Prostate gland (tissue), 2 donors: ENCODE measurements at regions not wholly inside any gene's neighbourhood (a gene's known extent, or its start where the extent isn't known, plus 50 kb on each side); places are given as distances from the start of the nearest gene placed in this dataset.

Experiments
- DNase-seq: peaks from one replicate; pipeline ENCODE4 v3.0.0-alpha.2; 2019; ENCODE audit warnings: low spot score
- H3K27ac ChIP-seq, 2 donors: fragments of 200-600 bp; sonication (generic); 2 replicates each; pipeline ENCODE4 v1.5.1; 2017 to 2019
- H3K27me3 ChIP-seq: fragments of 200-600 bp; sonication (generic); replicated peaks from 2 replicates; pipeline ENCODE4 v1.5.1; 2019; ENCODE audit not compliant: insufficient read depth
- H3K36me3 ChIP-seq, 2 donors: fragments of 200-600 bp; sonication (generic); 1 replicate in 1 of 2; 2 replicates in 1 of 2; pipeline versions ENCODE4 v1.5.1 to v1.8.1; 2017 to 2019
- H3K4me1 ChIP-seq: fragments of 200-600 bp; sonication (generic); replicated peaks from 2 replicates; pipeline ENCODE4 v1.5.1; 2019
- H3K4me3 ChIP-seq, 2 donors: fragments of 200-600 bp; sonication (generic); 2 replicates each; pipeline ENCODE4 v1.5.1; 2017 to 2019
- H3K9me3 ChIP-seq: fragments of 200-600 bp; sonication (generic); 2 replicates; pipeline ENCODE4 v1.5.1; 2017
- POLR2A ChIP-seq: fragments of 450-650 bp; IDR thresholded peaks from one replicate; pipeline ENCODE4 v1.6.1; 2016; ENCODE audit warnings: antibody characterized with exemption, mild to moderate bottlenecking
- POLR2AphosphoS5 ChIP-seq: sonication (generic); formaldehyde crosslinking; IDR thresholded peaks from one replicate; pipeline ENCODE4 v1.6.1; 2017; ENCODE audit warnings: antibody characterized with exemption
- WGBS: methylation state at CpG from one replicate; pipeline ENCODE4 v1.1.5; 2018; 5-methylcytosine and 5-hydroxymethylcytosine counted together
- intact Hi-C: fragments of 100-400 bp; cut with DNase I; formaldehyde crosslinking; loops from one replicate; pipeline ENCODE4 v1.14.2; 2022
- TF ChIP-seq, protein P1 (sequence below), 4 experiments: fragments of 200-600 bp in 2 of 4; fragments of 450-650 bp in 2 of 4; sonication (generic) in 2 of 4; IDR thresholded peaks; 1 replicate in 3 of 4; 2 replicates in 1 of 4; pipeline ENCODE4 v1.5.1; 2016 to 2019; ENCODE audit warnings: antibody characterized with exemption in 4 of 4, mild to moderate bottlenecking in 2 of 4, moderate library complexity in 2 of 4

DNA sequence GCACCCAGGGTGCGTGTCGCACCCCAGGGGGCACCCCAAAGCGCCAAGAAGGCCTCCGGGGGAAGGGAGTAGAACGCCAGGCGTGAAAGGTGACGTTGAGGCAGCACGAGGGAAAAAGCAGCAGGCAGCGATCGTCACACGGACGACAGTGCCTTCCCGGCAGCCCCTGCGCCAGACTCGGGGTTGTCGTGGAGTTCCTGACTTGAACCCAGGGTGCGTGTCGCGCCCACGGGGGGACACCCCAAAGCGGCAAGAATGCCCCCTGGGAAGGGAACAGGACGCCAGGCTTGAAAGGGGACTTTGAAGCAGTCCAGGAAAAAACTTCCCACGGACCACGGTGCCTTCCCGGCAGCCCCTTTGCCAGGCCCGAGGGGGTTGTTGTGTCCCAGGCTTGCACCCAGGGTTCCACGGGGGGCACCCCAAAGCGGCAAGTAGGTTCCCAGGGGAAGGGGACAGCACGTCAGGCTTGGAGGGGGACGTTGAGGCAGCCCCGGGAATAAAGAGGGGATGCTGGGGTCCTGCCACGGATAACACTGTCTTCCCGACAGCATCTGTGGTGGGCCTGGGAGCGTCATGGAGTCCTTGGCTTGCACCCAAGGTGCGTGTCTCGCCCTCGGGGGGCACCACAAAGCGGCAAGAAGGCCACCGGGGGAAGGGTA, 159.2 kb upstream of the ALG10B start:
- no peak overlapping the region for H3K4me3 ChIP-seq
- no peak overlapping the region for H3K27ac ChIP-seq
- H3K4me1 ChIP-seq, result no peaks in the 10 kb centered on the region
- DNase-seq, result no peak
- intact Hi-C loops, result no loop called here
- H3K9me3 ChIP-seq, result no peaks in the 10 kb centered on the region
- no peaks in the 10 kb centered on the region for H3K27me3 ChIP-seq
- TF ChIP-seq, protein P1, sequence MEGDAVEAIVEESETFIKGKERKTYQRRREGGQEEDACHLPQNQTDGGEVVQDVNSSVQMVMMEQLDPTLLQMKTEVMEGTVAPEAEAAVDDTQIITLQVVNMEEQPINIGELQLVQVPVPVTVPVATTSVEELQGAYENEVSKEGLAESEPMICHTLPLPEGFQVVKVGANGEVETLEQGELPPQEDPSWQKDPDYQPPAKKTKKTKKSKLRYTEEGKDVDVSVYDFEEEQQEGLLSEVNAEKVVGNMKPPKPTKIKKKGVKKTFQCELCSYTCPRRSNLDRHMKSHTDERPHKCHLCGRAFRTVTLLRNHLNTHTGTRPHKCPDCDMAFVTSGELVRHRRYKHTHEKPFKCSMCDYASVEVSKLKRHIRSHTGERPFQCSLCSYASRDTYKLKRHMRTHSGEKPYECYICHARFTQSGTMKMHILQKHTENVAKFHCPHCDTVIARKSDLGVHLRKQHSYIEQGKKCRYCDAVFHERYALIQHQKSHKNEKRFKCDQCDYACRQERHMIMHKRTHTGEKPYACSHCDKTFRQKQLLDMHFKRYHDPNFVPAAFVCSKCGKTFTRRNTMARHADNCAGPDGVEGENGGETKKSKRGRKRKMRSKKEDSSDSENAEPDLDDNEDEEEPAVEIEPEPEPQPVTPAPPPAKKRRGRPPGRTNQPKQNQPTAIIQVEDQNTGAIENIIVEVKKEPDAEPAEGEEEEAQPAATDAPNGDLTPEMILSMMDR (IDR thresholded peaks at IDR 0.05), result no peak
- TF ChIP-seq POLR2AphosphoS5 (no peak), POLR2A (no peak)
- H3K36me3 ChIP-seq, result no peaks in the 10 kb centered on the region
- WGBS, result 94% methylated on average over 38 of the region's 39 CpGs

DNA sequence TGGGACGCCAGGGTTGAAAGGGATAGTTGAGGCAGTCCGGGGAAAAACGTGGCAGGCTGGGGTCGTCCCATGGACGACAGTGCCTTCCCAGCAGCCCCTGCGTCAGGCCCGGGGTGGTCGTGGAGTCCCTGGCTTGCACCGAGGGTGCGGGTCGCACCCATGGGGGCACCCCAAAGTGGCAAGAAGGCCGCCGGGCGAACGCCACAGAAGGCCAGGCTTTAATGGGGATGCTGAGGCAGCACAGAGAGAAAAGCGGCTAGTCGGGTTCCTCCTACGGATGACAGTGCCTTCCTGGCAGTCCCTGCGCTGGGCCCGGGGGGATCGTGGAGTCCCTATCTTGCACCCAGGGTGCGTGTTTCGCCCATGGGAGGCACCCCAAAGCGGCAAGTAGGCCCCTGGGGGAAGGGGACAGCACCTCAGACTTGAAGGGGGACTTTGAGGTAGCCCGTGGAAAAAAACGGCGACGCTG, 158.6 kb upstream of the ALG10B start:
- Histone ChIP-seq H3K4me1 (no peaks in the 10 kb centered on the region), H3K27me3 (no peaks in the 10 kb centered on the region), H3K9me3 (no peaks in the 10 kb centered on the region), H3K36me3 (no peaks in the 10 kb centered on the region), H3K27ac (no peak overlapping the region), H3K4me3 (no peak overlapping the region)
- 93% methylated on average over 28 of the region's 28 CpGs for WGBS
- TF ChIP-seq, protein P1 (IDR thresholded peaks at IDR 0.05), result no peak
- no peak for TF ChIP-seq POLR2A
- no peak for TF ChIP-seq POLR2AphosphoS5
- DNase-seq, result no peak
- intact Hi-C loops, result no loop called here

DNA sequence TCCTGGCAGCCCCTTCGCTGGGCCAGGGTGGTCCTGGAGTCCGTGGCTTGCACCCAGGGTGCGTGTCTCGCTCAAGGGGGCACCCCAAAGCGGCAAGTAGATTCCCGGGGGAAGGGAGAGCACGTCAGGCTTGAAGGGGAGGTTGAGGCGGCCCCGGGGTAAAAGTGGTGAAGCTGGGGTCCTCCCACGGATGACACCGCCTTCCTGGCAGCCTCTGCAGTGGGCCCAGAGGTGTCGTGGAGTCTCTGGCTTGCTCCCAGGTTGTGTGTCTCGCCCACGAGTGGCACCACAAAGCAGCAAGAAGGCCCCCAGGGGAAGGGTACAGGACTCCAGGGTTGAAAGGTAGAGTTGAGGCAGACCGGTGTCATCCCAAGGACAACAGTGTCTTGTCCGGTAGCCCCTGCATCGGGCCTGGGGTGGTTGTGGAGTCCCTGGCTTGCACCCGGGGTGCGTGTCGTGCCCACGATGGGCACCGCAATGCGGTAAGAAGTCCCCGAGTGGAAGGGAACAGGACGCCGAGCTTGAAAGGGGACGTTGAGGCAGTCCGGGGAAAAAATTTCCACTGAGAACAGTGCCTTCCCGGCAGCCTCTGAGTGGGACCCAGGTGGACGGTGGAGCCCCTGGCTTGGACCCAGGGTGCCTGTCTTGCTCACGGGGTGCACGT, 158.0 kb upstream of the ALG10B start:
- TF ChIP-seq POLR2A (no peak), POLR2AphosphoS5 (no peak)
- TF ChIP-seq, protein P1 (IDR thresholded peaks at IDR 0.05), result no peak
- Histone ChIP-seq H3K9me3 (no peaks in the 10 kb centered on the region), H3K36me3 (no peaks in the 10 kb centered on the region), H3K27ac (no peak overlapping the region), H3K4me1 (no peaks in the 10 kb centered on the region), H3K27me3 (no peaks in the 10 kb centered on the region), H3K4me3 (no peak overlapping the region)
- DNase-seq, result no peak
- intact Hi-C loops, result no loop called here
- WGBS, result 94% methylated on average over 32 of the region's 32 CpGs

DNA sequence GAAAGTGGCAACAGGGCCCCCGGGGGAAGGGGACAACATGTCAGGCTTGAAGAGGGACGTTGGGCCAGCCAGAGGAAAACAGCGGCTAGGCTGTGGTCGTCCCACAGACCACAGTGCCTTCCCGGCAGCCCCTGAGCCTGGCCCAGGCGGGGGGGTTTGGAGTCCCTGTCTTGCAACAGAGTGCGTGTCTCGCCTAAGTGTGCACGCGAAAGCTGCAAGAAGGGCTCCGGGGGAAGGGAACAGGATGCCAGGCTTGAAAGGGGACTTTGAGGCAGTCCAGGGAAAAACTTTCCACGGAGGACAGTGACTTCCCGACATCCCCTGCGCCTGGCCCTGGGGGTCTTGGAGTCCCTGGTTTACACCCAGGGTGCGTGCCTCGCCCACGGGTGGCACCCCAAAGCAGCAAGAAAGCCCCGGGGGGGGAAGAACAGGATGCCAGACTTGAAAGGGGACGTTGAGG, 157.5 kb upstream of the ALG10B start:
- no peaks in the 10 kb centered on the region for H3K9me3 ChIP-seq
- no peaks in the 10 kb centered on the region for H3K27me3 ChIP-seq
- intact Hi-C loops, result no loop called here
- no peaks in the 10 kb centered on the region for H3K36me3 ChIP-seq
- H3K4me3 ChIP-seq, result no peak overlapping the region
- H3K4me1 ChIP-seq, result no peaks in the 10 kb centered on the region
- TF ChIP-seq, protein P1 (IDR thresholded peaks at IDR 0.05), result no peak
- no peak for TF ChIP-seq POLR2AphosphoS5
- TF ChIP-seq POLR2A, result no peak
- H3K27ac ChIP-seq, result no peak overlapping the region
- WGBS, result 79% methylated on average over 18 of the region's 19 CpGs
- no peak for DNase-seq
